NCI-H2227 treated with DMSO at 0.1 percent for 48 hours (cell line): ENCODE measurements at regions not wholly inside any gene's neighbourhood (a gene's known extent, or its start where the extent isn't known, plus 50 kb on each side); places are given as distances from the start of the nearest gene placed in this dataset.

Experiments used
- DNase-seq: peaks from one replicate; lab custom pipeline; 2025; lab: John Stamatoyannopoulos, UW

- no peak for DNase-seq
Observed at GRCh38 chr5:6236170-6236793, 142.1 kb downstream of the MED10 start.

- DNase-seq = no peak
Observed at GRCh38 chr5:6235726-6236125, 142.6 kb downstream of the MED10 start.

- no peak for DNase-seq
Observed at GRCh38 chr5:6228257-6229250, 149.8 kb downstream of the MED10 start.

GRCh38 chr5:6225121-6225607, 153.2 kb downstream of the MED10 start:
- no peak for DNase-seq

GRCh38 chr5:6224406-6224805, 153.9 kb downstream of the MED10 start:
- DNase-seq = no peak

- no peak for DNase-seq
Observed at GRCh38 chr5:6222899-6223298, 155.4 kb downstream of the MED10 start.

- DNase-seq = no peak
Observed at GRCh38 chr5:6222121-6222520, 156.2 kb downstream of the MED10 start.

- no peak for DNase-seq
Observed at GRCh38 chr5:6221141-6221626, 157.2 kb downstream of the MED10 start.

- no peak for DNase-seq
Observed at GRCh38 chr5:6220346-6221088, 157.8 kb downstream of the MED10 start.

- DNase-seq = no peak
Observed at GRCh38 chr5:6218517-6218916, 159.8 kb downstream of the MED10 start.

- DNase-seq = no peak
Observed at GRCh38 chr5:6218116-6218515, 160.2 kb downstream of the MED10 start.

GRCh38 chr5:6216471-6217075, 161.8 kb downstream of the MED10 start:
- no peak for DNase-seq

- DNase-seq = no peak
Observed at GRCh38 chr5:6215891-6216290, 162.5 kb downstream of the MED10 start.

GRCh38 chr5:6212244-6212643, 166.1 kb downstream of the MED10 start:
- no peak for DNase-seq

- no peak for DNase-seq
Observed at GRCh38 chr5:6206501-6206900, 171.8 kb downstream of the MED10 start.

- DNase-seq = no peak
Observed at GRCh38 chr5:6202968-6203365, 175.4 kb downstream of the MED10 start.

GRCh38 chr5:6202149-6202967, 176.0 kb downstream of the MED10 start:
- DNase-seq = no peak

GRCh38 chr5:6201631-6202030, 176.7 kb downstream of the MED10 start:
- no peak for DNase-seq

- no peak for DNase-seq
Observed at GRCh38 chr5:6198531-6198930, 179.8 kb downstream of the MED10 start.

- DNase-seq = no peak
Observed at GRCh38 chr5:6197427-6197826, 180.9 kb downstream of the MED10 start.
